RPMI8226 (cell line): ENCODE measurements at regions not wholly inside any gene's neighbourhood (a gene's known extent, or its start where the extent isn't known, plus 50 kb on each side); places are given as distances from the start of the nearest gene placed in this dataset.

Source experiments
- DNase-seq: peaks from one replicate; pipeline ENCODE4 v3.0.0-alpha.2; 2015

DNA sequence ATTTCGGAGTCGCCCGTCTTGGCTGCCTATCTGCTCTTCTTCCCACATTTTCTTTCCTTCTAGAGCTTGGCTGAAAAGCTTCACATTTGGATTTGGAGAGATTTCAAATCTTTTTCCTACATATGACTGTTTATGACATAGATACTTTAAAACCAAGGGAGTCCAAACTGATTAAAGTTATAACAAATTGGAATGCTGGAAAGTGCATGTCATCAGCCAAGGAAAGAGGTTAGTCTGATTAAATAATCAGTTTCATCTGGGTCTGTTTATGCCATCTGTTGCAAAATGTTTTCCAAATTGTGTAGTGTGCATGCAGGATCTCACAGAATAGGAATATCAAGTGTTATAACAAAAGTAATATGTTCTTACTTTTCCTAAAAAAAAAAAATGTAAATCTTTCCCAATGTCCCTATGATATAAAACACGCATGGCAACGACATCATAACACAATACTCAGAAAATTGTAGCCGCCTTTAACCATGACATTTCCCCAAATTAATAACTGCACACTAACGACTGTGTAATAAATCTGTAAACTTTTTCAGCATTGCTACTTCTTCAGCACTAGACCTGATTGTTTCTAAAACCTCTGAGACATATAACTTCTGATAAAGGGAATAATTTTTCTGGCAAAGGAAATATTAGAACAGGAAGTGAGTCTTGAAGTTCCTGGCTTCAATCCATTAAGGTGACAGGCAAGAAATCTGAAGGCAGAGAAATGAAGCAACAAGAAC is 230.2 kb upstream of the FOXQ1 start:
- DNase-seq, result no peak

GRCh38 chr6:1080453-1081337 is 231.2 kb upstream of the FOXQ1 start:
- DNase-seq, result no peak

DNA sequence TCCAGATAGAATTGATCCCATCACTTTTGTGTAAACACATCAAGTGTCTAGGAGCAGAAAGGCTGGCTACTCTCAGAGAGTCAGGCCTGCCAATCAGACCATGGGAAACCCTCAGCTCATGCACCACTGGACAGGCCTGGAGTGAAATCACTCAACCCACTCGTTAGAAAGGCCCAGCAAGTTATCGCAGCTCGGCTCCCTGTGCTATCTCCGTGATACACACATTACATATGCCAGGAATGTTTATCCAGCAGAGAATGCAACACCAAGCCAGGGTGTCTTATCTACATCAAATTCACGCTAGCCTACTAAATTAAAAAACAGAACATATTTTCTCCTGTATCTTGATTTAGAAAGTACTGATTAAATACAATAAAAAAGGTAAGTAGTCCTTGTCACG is 232.4 kb upstream of the FOXQ1 start:
- no peak for DNase-seq

DNA sequence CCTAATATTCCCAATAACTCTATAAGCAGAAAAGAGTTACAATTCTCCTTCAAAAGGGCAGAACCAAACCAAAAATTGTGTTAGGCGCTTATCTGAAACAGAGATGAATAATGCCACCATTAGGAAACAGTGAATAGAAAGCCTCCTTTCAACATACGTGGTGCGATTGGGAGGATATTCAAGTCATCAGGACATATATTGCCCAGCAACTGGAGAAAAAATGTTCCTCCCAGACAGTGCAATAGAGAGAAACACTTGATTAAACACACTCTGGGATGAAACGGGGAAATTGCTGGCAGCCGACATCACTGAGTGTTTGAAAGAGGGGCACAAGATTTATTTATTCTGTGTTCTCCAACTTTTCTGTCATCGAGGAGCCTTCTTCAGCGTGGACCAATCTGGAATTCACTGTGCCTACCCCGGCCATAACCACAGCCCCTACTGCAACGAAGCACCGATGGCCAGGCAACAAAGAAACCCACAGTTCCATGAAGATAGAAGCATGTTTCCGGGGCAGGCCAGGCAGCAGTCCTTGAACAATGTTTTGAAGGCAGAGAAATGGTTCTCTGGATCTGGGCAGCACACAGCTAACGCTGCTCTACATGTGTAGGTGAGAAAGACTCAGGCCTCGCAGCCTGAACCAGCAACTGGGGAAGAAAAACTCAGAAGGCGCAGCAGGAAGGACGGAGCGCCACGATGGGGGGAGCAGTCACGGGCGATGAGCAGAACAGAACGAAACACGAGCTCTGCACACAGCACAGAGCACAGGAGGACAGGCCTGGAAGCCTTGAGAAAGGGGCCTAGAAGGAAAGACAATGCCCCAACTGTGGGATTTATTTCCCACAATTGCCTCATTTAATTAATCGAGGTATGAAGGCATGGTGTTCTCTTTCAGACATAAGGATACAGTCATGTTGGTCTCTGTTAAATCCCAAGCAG is 234.2 kb upstream of the FOXQ1 start:
- no peak for DNase-seq

DNA sequence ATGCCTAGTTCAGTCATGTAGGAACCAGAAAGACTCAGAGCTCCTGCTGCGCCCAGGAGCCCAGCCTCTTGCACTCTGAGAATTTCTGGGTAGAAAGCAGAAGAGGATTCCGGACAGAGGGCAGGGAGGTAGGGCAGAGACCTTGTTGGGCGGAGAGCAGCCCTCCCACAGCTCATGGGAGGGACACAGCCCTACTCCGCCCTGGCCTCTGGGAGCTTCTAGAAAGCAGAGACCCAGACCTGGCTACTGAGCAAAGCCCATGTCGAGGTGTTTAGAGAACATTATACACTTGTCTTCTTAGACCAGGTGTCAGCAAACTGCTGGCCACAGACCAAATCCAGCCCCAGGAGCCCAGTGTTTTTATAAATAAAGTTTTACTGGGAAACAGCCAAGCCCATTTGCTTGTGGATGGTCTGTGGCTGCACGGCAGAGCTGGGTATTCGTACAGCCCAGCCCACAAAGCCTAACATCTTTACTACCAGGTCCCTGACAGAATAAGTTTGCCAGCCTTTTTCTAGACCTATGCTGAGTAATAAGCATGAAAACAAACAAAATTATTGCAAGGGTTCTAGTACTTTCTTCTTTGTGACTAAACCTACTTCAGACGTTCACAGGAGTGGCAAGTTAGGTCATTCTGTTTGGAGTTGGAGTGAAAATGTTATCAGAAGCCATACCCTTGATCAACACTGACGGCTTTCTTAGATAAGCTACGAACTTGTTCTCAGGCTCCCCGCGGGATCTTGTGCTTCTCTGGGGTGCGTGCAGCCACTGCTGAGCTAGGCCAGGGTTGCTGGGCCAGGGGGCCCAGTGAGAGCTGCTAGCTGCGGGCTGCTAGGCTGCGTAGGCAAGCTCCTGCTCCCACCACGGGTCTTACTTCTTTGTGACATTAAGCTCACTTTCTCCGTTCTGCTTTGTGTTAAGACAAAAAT is 235.1 kb upstream of the FOXQ1 start:
- DNase-seq, result no peak

GRCh38 chr6:1075880-1076279 is 236.0 kb upstream of the FOXQ1 start:
- DNase-seq, result no peak

GRCh38 chr6:1075444-1075843 is 236.5 kb upstream of the FOXQ1 start:
- DNase-seq, result no peak

GRCh38 chr6:1070085-1070521 is 241.8 kb upstream of the FOXQ1 start:
- no peak for DNase-seq

DNA sequence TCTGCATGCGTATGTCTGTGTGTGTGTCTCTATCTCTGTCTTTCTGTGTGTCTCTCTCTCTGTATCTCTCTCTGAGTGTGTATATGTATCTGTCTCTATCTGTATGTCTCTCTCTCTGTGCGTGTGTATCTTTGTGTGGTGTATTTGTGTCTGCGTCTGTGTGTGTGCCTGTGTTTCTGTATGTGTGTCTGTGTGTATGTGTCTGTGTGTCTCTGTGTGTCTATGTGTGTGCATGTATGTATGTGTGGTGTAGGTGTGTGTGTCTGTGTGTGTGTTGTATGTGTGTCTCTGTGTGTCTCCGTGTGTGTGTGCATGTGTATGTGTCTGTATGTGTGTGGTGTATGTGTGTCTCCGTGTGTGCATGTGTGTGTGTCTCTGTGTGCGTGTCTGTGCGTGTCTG is 243.0 kb upstream of the FOXQ1 start:
- no peak for DNase-seq

DNA sequence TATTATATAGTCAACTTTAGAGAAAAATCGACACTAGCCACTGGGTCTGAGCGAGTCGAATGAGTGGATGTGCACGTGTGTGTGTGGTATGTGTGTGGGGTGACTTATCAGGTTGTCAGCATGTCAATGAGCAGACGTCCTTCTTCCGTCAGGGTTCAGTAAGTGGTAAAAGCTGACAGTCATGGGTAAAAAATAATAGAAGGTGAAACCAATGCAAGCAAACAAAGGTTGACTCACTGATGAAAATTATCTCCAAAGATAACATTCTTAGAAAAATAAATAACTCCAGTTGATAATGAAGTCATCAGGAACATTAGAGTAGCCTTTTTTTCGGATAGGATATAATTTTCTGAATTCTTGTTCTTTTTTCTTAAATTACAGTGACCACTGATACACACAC is 243.8 kb upstream of the FOXQ1 start:
- no peak for DNase-seq

- no peak for DNase-seq
Observed at GRCh38 chr6:1067346-1067745, 244.6 kb upstream of the FOXQ1 start.

GRCh38 chr6:1066449-1067090 is 245.3 kb upstream of the FOXQ1 start:
- DNase-seq, result no peak

GRCh38 chr6:1065986-1066385 is 245.9 kb upstream of the FOXQ1 start:
- DNase-seq, result no peak

- no peak for DNase-seq
Observed at GRCh38 chr6:1063671-1064355, 248.1 kb upstream of the FOXQ1 start.

DNA sequence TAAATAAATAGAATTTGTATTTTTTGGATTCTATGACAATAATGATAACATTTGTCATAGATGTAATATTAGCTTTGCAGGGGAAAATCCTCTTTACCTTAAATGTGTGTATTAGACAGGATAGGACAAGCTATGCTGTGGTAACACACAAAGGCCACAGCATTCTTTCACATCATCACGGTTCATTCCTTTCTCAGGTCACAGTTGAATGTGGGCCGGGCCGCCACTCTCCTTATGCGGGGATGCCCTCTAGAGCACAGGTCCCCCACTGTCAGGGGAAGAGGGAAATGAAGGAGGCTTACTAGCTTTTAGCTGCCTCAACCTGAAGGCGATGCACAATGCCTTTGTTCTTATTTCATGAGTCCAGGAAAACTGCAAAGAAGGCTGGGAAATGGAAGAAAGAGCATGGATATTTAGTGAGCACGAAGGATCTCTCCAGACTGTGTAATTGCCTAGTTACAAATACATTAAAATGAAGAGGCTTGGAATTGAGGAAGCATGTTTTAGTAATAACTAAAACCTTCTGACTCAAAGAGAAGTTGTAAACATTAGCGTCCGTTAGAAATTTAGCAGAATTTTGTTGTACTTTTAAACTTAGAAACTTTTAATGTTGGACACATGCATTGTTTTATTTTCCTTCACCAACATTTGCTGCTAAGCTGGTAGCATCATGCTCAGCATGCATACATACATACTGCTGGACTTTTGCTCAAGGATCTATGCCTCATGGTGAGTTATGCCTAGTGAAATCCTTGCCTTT is 248.9 kb upstream of the FOXQ1 start:
- DNase-seq, result peak; percentile 21

DNA sequence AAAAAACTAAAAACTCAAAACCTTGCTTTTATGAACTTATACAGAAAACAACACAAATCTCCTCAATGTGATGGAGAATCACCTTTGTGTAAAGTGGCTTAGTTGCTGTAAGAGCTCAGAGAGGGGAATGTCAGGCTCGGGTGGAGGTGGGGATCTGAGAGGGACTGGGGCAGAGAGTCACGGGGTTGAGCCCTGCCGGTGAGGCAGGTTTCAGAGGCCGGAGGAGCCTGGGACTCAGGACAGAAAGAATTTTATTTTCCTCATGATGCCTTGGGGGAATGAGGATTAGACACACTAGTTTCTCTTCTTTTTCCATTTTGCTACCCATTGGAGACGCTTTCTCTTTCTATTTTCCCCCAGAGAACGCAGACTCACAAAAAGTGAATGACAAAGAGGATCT is 252.3 kb upstream of the FOXQ1 start:
- DNase-seq, result no peak

DNA sequence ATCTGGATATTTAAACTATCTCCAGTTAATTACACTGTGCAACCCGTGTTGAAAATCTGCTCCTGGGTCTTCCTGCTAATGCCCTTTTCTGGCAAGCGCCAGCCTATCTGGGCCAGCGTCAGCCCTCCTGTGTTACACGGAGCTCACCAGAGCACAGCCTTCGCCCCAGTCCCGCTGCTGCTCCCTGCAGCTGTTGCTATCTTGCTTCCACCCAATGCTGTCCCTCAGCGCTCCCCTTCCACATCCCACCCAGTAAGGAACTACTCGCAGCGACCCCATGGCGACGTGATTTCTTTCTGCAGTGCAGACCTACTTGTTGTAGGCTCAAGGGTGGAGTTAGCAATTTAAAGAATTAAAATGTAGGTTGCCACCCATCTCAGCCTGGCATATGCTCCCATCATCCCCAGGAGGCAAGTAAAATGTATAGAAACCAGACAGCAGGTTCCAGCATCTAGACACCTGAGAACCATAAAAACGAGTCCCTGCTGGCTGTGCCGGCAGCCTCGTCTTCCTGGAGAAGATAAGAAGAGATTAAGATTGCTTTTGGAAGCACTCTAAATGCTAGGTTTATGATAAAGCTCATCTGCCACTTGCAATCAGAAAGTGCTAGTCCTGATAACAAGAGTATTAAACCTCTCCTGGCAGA is 254.3 kb upstream of the FOXQ1 start:
- no peak for DNase-seq

- DNase-seq, result no peak
Observed at GRCh38 chr6:1055015-1055921, 256.6 kb upstream of the FOXQ1 start.
